GM19372 (cell line): ENCODE measurements at regions not wholly inside any gene's neighbourhood (a gene's known extent, or its start where the extent isn't known, plus 50 kb on each side); places are given as distances from the start of the nearest gene placed in this dataset.

Source experiments
- ATAC-seq: cut with Tn5 transposase; IDR thresholded peaks from one replicate; pipeline ENCODE4 v1.9.1; 2021; ENCODE audit warnings: mild to moderate bottlenecking, low read depth, moderate library complexity; ENCODE audit not compliant: unreplicated experiment

DNA sequence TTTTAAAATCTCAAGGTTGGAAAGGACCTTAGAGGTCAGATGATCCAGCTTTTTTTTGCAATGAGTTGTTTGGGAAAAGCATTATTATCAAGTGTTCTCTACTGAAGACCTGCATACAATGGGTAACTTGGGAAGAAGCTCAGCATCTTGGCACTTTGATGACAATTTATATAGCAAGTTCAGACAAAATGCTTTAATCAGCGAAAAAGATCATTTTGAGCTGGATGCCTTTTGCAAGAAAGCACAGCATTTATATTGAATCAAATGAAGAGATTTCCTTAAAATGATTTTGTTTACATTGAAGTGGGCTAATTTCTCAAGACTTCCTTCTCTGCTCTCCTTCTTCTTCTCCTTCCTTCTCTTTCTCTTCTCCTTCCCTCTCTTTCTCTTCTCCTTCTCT, 796.4 kb upstream of the CDH2 start:
- no peak for ATAC-seq

DNA sequence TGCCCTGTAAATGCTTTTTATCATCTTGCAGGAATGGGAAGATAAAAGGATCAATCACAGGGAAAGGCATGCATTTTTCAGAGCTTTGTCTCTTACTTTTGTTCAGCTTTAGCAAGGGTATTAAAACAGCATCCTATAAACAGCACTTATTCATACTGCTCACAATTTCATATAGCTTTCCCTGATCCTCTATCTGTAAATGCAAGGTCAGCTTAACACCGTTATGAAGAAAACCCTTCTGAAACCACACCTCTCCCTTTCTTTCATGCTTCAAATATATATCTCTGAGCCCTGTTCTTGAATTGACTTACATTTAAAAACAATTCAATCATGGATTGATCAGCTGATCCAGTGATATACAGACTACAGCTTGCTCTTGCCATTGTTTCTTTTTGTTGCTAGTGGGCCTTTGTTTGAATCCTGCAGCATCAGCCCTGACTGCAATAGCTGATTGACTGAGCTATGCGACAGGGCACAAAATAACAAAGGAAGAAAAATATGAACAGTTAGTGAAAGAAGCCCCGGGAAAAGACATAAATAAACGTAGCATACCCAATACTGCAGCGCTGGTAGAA, 795.5 kb upstream of the CDH2 start:
- no peak for ATAC-seq

DNA sequence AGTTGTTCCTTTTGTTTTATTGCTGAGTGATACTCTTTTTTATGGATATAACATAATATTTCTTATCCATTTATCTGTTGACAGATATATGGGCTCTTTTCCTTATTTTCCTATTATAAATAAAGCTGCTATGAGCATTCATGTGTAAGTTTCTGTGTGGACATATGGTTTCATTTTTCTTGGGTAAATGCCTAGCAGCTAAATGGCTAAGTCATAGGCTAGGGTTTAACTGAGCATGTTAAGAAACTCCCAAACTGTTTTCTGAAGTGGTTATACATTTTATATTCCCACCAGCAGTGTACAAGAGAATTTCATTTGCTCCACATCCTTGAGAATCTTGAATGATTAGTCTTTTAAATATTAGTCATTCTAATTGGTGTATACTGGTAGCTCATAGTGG, 786.6 kb upstream of the CDH2 start:
- no peak for ATAC-seq

DNA sequence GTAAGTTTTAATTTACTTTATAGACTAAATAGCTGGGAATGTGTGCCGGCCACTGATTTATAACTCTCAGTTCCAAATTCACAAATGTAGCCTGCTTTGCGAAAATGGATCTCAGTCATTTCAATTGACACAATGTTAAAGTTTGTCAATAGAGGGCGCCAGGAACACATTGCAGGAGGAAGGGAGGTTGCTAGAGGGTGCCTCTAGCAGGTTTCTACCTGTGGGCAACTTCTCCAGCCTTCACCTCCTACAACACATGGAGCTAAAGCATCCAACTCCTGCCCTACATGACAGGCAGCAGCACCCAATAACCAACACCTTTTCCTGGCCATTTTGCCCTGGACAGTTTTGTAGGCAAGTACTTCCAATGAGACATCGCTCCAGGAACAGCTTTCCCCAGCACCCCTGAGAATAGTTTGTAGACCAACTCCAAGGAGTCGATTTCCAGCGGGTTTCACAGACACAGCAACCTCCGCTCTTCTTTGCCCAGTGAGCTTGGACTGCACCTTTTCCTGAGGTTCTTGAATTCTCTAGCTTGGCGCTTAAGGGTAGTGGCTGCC, 784.8 kb upstream of the CDH2 start:
- no peak for ATAC-seq

DNA sequence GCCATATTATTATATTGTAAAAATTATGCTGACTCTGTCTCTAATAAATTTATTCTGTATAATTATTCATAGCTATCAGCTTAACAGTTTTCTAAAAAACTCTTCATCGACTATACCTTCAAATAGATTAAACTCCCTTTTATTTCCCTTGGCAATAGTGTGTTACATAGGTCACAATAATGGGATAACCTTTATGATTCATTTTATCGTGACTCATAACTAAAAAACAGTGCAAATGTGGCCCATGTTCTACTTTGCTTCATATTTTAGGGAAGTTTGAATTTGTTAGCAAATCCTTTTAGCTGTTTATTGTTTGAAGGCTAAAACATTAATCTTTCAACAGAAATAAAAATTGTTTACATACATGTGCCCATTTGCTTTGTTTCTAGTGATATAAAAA, 783.2 kb upstream of the CDH2 start:
- no peak for ATAC-seq

DNA sequence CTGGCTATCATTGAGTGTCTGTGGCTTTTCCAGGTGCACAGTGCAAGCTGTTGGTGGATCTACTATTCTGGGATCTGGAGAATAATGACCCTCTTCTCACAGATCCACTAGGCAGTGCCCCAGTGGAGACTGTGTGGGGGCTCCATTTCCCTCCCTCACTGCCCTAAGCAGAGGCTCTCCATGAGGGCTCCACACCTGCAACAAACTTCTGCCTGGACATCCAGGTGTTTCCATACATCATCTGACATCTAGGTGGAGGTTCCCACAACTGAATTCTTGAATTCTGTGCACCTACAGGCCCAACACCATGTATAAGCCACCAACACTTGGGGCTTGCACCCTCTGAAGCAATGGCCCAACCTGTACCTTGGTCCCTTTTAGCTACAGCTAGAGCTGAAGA, 775.4 kb upstream of the CDH2 start:
- ATAC-seq = no peak

DNA sequence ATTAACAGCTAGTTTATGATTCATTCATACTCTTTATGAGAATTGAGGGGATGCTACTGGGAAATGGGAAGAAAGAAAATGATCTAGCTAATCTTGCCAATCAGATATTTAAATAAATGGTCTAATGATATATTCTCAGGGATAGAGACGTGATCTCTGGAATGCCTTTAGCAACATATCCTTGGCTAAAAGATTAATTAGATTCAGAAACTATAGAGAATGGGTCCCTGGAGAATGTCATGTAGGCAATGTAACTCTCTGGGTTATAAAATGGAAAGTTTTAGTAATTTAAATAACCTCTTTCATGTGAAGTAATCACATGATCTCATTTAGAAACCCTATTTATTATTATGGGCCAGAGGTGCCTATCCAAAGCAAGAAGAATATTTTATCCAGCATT, 771.0 kb upstream of the CDH2 start:
- ATAC-seq = no peak

DNA sequence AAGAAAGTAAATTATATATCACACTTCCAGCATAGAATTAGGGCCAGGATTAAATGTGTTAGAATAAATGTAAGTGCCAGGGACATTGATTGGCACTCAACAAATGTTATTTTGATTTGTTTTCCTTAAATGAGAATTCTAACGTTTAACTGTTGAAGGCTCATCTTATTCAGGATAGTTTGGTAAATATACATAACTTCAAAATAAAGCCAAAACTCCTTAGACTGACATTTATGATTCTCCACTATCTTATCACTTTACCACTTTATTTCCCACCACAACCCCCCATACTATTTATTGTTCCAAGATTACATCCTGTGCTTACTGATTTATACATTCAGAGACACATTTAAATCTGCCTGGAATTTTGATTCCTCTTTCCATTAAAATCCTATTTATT, 769.5 kb upstream of the CDH2 start:
- no peak for ATAC-seq

DNA sequence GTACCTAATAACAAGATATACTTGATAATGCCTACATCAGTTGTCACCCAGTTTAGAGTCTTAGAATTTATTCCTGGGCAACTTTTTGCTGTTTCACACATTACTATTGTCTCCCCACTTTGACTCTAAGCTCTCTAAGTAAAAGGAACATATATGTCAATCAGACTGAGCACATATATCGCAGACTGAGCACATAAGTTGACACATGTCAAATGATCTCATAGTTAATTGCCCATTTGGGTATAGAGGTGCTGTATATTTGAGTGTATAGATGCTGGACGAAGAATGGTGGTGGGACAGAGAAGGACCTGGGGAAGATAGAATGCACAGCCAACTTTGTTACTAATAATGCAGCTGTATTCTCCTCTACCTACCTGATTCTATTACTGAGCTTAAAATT, 746.0 kb upstream of the CDH2 start:
- ATAC-seq = no peak

DNA sequence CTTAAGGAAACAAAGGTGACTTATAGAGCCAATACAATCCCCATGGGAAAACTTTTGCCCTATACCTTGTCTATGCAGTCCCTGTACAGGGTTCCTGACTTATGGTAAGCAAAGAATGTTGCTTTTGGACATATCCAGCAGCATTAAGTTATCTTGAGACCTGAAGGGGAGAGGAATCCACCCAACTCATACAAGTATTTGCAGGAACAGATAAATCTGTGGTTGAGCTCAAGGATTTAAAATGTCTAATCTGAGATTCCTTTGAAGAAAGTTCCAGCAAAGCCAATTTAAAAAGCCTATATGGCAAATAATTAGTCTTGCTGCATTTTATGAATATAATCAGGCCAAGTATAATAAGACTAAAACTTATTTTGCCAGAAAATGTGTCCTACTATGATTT, 739.5 kb upstream of the CDH2 start:
- no peak for ATAC-seq

DNA sequence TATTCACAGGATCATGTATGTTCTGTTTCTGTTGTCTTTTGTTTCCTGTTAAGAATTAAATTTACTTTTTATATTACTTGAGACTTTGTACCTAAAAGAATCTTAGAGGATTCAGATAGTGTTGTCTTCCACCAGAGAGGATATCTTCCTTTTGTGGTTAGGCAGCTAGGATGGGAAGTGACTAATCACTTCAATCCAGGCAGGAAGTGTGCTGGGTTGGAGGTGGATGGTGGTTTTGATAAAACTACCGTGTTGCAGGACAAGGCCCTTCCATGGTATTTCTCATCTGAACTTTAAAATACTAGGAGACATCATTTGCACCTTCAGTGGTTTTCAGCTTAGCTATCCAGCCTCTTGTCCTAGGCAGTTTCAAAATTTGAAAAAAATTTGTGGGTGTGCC, 728.6 kb upstream of the CDH2 start:
- ATAC-seq = no peak

DNA sequence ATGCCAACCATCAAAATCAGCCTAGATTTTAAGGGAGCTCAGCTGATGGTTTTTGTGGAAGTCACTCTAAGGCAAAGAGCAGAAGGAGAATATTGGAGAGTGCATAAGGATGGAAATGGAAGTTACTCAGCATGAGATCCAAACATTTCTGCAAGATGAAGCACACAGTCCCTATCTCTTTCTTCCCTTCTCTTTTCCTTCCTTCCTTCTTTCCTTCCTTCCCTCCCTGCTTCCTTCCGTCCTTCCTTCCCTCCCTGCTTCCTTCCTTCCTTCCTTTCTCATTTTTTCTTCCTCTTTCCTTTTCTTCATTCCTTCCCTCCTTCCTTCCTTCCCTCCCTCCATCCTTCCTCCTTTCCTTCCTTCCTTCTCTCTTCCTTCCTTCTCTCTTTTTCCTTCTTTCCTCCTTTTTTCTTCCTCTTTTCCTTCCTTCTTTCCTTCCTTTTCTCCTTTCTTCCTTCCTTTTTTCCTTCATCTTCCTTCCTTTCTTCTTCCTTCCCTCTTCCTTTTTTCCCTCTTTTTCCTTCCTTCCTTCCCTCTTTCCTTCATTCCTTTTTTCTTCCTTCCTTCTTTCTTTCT, 727.9 kb upstream of the CDH2 start:
- no peak for ATAC-seq

DNA sequence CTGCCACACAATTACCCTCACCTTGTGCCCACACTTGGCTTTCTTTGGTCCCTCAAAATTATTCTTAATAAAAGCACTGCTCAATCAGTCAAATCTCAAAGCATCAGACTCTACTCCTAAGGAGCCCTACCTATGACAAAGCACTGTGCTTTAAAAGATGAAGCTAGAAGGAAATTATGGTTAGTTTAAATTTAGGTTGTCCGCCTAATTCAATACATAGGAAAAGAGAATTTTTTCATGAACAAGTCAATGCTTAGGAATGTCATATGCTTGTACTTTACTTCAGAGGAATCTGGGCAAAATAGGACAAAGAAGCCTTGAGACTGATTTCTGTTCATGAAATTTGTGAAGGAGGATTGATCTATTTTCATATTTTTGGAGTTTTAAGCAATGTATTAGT, 726.4 kb upstream of the CDH2 start:
- ATAC-seq = no peak

DNA sequence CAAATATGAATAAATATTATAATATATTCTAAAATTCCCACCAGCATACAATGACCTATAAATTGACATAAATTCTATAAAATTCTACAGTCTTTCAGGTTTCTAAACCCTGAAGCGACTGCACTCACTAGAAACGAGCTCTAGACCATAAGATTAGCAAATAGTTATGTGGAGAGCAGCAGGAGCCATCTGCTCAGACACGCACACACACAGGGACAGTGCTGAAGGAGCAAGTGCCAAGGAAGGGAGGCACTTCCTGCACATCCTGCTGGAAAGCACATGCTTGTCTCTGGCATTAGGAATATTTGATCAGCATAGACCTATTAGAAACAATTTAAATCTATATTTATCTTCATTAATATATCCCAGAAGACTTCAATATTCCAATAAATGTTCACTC, 713.9 kb upstream of the CDH2 start:
- no peak for ATAC-seq

DNA sequence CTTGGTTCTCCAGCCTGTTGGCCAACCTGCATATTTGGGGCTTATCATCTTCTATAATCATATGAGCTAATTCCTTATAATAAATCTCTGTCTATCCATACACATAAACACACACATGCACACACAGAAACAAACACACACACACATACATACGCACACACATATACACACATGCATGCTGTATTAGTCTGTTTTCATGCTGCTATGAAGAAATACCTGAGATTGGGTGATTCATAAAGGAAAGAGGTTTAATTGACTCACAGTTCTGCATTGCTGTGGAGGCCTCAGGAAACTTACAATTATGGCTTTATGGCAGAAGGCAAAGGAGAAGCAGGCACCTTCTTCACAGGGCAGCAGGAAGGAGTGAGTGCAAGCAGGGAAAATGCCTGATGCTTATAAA, 707.4 kb upstream of the CDH2 start:
- no peak for ATAC-seq

DNA sequence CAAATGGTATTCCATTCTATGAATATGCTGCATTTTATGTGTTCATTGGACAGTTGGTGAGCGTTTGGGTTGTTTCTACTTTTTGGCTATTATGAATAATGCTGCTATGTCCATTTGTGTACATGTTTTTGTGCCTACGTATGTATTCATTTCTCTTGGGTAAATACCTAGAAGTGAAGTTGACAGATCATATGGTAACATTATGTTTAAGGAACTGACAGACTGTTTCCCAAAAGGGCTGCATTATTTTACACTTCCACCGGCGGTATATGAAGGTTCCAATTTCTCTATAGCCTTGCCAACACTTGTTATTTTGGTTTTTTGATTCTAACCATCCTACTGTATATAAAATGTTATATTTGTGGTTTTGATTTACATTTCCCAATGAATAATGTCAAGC, 703.9 kb upstream of the CDH2 start:
- no peak for ATAC-seq

DNA sequence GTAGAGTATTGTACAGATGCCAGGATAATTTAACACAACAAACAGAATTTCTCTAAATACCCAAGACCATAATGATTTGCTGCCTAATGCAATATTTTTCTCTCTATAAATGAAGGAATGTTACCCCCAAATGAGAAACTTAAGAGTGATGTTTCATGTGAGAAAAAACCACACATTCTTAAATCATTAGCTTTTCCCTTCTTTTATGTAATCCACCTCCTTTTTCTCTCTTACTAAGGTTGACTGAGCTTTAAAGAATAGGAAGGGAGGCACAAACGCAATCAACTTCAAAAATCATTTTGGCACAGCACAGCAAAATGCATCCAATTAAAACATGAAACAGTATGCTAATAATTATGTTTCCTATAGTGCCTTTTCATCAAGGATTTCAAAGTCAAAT, 698.1 kb upstream of the CDH2 start:
- ATAC-seq = no peak

DNA sequence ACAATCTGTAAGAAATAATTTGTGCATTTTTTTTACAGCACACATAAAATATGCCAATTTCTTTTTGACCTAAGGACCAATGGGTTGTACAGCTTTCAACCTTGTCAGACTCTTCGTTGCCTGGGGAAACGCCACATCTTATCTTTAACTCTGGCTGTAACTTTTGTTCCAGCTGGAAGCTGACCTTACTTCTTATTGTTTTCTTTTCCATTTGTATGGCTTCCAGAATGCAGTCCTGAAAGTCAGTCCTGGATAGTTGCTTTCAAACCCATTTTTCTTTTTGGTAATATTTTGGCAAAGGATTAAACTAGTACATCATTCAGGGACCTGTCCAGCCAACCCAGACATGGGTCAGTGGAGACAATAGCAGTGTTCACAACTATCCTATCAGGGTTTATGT, 686.5 kb upstream of the CDH2 start:
- no peak for ATAC-seq

DNA sequence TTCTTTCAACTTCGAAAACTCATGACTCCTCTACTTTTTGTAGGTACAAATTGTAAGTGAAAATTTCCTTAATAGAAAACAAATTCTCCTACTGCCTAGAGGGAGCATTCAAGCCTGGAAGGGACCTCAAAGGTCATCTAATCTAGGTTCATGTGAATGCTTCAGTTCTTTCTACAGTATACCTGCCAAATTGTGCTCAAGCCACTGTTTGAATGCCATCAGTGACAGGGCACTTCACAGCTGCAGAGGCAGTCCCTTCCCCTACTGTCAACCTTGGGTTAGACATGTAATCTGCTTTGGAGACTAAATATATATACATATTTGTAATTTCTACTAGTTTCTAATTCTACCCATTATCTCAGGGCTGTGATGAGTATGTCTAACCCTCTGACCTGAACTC, 681.3 kb upstream of the CDH2 start:
- ATAC-seq = no peak

DNA sequence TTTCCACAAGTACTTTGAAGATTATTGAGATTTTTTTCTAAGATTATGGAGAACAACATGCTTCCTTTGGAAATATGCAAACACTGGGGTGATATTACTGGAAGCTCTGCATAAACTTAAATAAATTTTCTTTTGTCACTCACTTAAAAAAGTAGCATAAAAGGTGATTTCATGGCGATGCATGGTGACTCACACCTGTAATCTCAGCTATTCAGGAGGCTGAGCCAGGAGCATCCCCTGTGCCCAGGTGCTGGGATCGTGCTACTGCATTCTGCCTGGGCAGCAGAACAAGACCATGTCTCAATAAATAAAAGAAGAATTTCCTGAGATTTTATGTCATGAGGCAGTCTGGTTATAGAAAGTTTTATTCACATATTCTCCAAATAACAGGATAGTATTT, 679.1 kb upstream of the CDH2 start:
- ATAC-seq = no peak

DNA sequence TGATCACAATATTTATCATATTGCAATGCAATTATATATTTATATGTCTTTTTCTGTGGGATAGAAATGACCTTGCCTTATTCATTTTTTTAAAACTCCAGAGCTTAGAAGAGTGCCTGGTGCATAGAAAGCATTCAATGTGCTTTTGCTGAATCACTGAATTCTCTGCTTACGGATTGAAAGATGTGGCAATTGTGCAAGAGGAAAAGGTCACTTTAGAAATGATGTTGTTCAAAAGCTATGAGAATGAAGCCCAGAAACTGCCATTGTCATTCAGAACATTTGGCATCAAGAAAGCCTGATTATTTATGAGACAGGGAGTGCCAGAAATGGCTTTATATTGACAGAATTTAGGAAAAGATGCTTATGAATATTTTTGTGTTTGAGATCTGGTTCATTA, 678.6 kb upstream of the CDH2 start:
- ATAC-seq = no peak

DNA sequence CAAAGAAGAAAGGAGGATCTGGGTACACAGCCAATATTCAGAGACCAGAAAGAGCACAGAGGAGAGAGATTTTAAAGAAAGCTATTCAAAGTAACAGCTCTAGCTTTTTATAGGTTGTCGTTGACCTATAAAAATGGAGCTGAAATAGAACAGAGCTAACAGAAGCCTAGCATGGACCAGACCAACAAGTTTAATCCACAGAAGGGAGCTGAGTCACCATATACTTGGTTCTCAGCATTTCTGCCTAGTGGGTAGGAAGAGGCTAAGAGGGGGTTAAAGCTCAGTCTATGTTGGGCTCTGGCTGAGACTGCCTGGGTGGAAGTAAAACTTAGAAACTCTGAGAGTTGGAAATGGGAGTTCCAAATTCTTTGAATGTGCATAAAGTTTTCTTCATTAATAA, 678.0 kb upstream of the CDH2 start:
- ATAC-seq = no peak

DNA sequence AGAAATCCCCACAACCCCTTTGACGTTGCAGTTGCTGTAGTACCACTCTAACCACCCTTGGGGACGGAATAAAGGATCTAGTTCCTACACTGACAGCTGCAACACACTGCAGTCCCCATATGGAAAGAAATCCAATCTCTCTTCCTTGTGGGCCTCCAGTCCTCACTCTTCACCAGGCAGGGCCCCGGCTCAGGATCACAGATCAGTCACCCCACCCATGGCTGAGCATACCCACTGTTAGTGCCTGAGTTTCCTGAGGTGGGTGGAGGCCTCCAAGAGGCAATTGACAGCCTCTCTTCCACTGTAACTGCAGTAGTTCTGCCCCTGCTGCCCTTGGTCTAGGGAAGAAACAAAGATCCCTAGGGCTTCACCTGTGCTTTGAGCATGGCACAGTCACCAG, 670.0 kb upstream of the CDH2 start:
- ATAC-seq = no peak
